ENCODE measurements at regions not wholly inside any gene's neighbourhood (a gene's known extent, or its start where the extent isn't known, plus 50 kb on each side); places are given as distances from the start of the nearest gene placed in this dataset.

- no peaks in the 10 kb centered on the region for H3K9me3 ChIP-seq (ENCODE audit: control insufficient read depth in 1 of 2, low read length in 2 of 2)
- H3K27me3 ChIP-seq (ENCODE audit: low read depth, low read length) = no peaks in the 10 kb centered on the region
- H3K4me1 ChIP-seq (ENCODE audit: control insufficient read depth in 1 of 2, insufficient read depth in 2 of 2, low read length in 2 of 2) = peaks cover 0 to 7% of the 10 kb centered on the region in 2 donors
- no peak overlapping the region for H3K27ac ChIP-seq (ENCODE audit: low read length)
- no peak overlapping the region for H3K4me3 ChIP-seq (ENCODE audit: low read depth in 1 of 2, low read length in 2 of 2)
- no peaks in the 10 kb centered on the region for H3K36me3 ChIP-seq (ENCODE audit: control insufficient read depth in 1 of 2, insufficient read depth in 2 of 2, low read length in 2 of 2)
These were observed 471.2 kb downstream of the BRD1 start for GRCh38 chr22:49356428-49356827.

GRCh38 chr22:49355211-49355920 is 472.3 kb downstream of the BRD1 start:
- Histone ChIP-seq H3K27ac (ENCODE audit: low read length) (no peak overlapping the region), H3K9me3 (ENCODE audit: control insufficient read depth in 1 of 2, low read length in 2 of 2) (no peaks in the 10 kb centered on the region), H3K4me1 (ENCODE audit: control insufficient read depth in 1 of 2, insufficient read depth in 2 of 2, low read length in 2 of 2) (peaks cover 0 to 7% of the 10 kb centered on the region in 2 donors), H3K36me3 (ENCODE audit: control insufficient read depth in 1 of 2, insufficient read depth in 2 of 2, low read length in 2 of 2) (no peaks in the 10 kb centered on the region), H3K4me3 (ENCODE audit: low read depth in 1 of 2, low read length in 2 of 2) (no peak overlapping the region), H3K27me3 (ENCODE audit: low read depth, low read length) (no peaks in the 10 kb centered on the region)

DNA sequence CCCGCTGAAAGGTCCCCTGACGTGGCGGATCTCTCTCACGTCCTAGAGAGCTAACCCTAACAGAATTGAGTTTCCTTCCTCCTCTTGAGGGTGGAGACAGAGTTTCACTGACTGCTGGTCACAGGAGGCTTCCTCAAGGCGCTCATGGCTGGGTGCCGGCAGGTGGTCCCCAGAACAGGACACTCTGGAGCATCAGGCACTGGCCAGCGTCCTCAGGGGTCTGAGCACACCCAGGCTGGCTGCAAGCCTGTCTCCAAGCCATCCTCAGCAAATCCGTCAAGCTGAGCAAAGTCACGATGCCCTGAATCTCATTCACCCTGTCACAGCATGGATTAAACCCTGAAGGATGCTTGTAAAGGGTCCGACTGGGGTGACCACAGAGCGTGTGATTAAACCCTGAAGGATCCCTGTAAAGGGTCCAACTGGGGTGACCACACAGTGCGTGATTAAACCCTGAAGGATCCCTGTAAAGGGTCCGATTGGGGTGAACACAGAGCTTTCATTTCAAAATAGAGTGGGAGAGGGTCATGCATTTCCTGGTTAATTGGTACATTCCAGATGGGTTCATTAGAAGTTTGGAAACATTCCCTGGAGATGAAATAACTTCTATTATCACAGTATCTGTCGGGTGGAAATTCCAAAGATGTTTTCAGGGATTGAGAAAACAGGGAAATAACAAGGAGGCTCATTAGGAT is 473.0 kb downstream of the BRD1 start:
- Histone ChIP-seq H3K4me3 (ENCODE audit: low read depth in 1 of 2, low read length in 2 of 2) (no peak overlapping the region), H3K27me3 (ENCODE audit: low read depth, low read length) (no peaks in the 10 kb centered on the region), H3K27ac (ENCODE audit: low read length) (no peak overlapping the region), H3K4me1 (ENCODE audit: control insufficient read depth in 1 of 2, insufficient read depth in 2 of 2, low read length in 2 of 2) (peaks cover 0 to 7% of the 10 kb centered on the region in 2 donors), H3K36me3 (ENCODE audit: control insufficient read depth in 1 of 2, insufficient read depth in 2 of 2, low read length in 2 of 2) (no peaks in the 10 kb centered on the region), H3K9me3 (ENCODE audit: control insufficient read depth in 1 of 2, low read length in 2 of 2) (no peaks in the 10 kb centered on the region)

- no peaks in the 10 kb centered on the region for H3K27me3 ChIP-seq (ENCODE audit: low read depth, low read length)
- H3K4me1 ChIP-seq (ENCODE audit: control insufficient read depth in 1 of 2, insufficient read depth in 2 of 2, low read length in 2 of 2) = peaks cover 0 to 7% of the 10 kb centered on the region in 2 donors
- no peak overlapping the region for H3K4me3 ChIP-seq (ENCODE audit: low read depth in 1 of 2, low read length in 2 of 2)
- H3K9me3 ChIP-seq (ENCODE audit: control insufficient read depth in 1 of 2, low read length in 2 of 2) = no peaks in the 10 kb centered on the region
- no peak overlapping the region for H3K27ac ChIP-seq (ENCODE audit: low read length)
- H3K36me3 ChIP-seq (ENCODE audit: control insufficient read depth in 1 of 2, insufficient read depth in 2 of 2, low read length in 2 of 2) = no peaks in the 10 kb centered on the region
These were observed 474.4 kb downstream of the BRD1 start for GRCh38 chr22:49353235-49353634.

DNA sequence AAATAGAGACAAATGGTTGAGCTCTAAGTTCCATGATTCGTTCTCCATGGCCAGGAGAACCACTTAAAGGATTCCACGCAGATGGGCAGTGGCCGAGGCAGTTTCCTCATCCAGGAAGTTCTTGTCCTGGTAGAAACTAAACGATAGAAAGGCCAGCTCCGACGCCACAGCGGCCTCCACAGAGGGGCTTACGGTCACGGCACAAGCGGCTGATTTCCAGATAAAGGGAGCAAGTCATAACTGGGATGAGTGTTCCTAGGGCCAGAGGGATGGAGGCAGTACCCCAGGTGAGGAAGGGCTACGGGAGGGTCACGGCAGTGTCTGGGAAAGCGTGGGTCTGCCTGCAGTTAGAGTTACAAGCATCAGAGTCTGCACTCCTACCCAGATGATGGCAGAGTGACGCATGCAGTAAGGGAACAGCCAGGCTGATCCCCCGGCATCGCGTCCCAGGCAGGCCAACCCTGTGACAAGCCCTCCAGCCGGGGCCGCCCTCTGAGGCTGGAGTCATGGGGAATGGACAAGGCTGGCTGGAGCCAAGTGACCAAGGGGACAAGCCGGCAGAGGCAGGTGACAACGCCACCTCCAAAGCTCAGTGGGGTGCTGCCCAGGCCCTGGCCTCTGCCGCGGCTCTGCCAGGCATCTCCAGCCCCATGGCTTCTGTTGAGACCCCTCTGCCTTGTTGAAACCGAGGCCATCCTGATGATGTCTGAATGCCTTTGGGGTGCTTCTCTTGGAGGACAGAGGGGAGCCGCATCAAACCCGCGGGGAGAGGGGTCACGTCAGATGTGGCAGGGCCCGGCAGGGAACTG is 475.1 kb downstream of the BRD1 start:
- Histone ChIP-seq H3K4me3 (ENCODE audit: low read depth in 1 of 2, low read length in 2 of 2) (no peak overlapping the region), H3K4me1 (ENCODE audit: control insufficient read depth in 1 of 2, insufficient read depth in 2 of 2, low read length in 2 of 2) (peaks cover 0 to 7% of the 10 kb centered on the region in 2 donors), H3K9me3 (ENCODE audit: control insufficient read depth in 1 of 2, low read length in 2 of 2) (no peaks in the 10 kb centered on the region), H3K27me3 (ENCODE audit: low read depth, low read length) (no peaks in the 10 kb centered on the region), H3K27ac (ENCODE audit: low read length) (no peak overlapping the region), H3K36me3 (ENCODE audit: control insufficient read depth in 1 of 2, insufficient read depth in 2 of 2, low read length in 2 of 2) (no peaks in the 10 kb centered on the region)

DNA sequence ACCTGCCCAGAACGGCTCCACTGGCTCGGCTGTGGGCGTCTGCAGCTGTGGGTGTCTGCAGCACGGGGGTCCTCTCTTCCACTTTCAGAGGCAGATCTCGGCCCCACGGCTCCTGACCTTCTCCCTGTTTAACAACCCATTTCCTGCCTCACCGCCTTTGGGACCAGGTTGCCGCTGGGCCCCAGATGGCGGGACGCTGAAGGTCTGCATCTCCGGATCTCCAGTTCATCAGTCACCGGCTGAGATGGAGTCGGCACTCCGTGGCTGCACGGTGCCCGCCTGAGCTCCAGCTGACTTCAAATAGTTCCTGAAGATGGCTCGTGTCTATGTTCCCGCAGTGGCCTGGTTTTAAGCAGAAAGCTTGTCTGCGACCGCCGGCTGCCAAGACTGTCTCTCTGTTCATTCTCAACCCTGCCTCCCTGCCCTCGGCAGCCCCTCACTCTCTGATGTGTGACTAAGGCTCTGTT is 475.9 kb downstream of the BRD1 start:
- Histone ChIP-seq H3K27me3 (ENCODE audit: low read depth, low read length) (no peaks in the 10 kb centered on the region), H3K27ac (ENCODE audit: low read length) (no peak overlapping the region), H3K4me1 (ENCODE audit: control insufficient read depth in 1 of 2, insufficient read depth in 2 of 2, low read length in 2 of 2) (peaks cover 0 to 7% of the 10 kb centered on the region in 2 donors), H3K9me3 (ENCODE audit: control insufficient read depth in 1 of 2, low read length in 2 of 2) (no peaks in the 10 kb centered on the region), H3K36me3 (ENCODE audit: control insufficient read depth in 1 of 2, insufficient read depth in 2 of 2, low read length in 2 of 2) (no peaks in the 10 kb centered on the region), H3K4me3 (ENCODE audit: low read depth in 1 of 2, low read length in 2 of 2) (no peak overlapping the region)

- H3K36me3 ChIP-seq (ENCODE audit: control insufficient read depth in 1 of 2, insufficient read depth in 2 of 2, low read length in 2 of 2) = no peaks in the 10 kb centered on the region
- H3K9me3 ChIP-seq (ENCODE audit: control insufficient read depth in 1 of 2, low read length in 2 of 2) = no peaks in the 10 kb centered on the region
- no peak overlapping the region for H3K4me3 ChIP-seq (ENCODE audit: low read depth in 1 of 2, low read length in 2 of 2)
- peaks cover 4% of the 10 kb centered on the region for H3K27me3 ChIP-seq (ENCODE audit: low read depth, low read length)
- no peak overlapping the region for H3K27ac ChIP-seq (ENCODE audit: low read length)
- H3K4me1 ChIP-seq (ENCODE audit: control insufficient read depth in 1 of 2, insufficient read depth in 2 of 2, low read length in 2 of 2) = peaks cover 0 to 7% of the 10 kb centered on the region in 2 donors
These were observed 477.1 kb downstream of the BRD1 start for GRCh38 chr22:49350441-49351121.

GRCh38 chr22:49349841-49350381 is 477.8 kb downstream of the BRD1 start:
- Histone ChIP-seq H3K4me1 (ENCODE audit: control insufficient read depth in 1 of 2, insufficient read depth in 2 of 2, low read length in 2 of 2) (peaks cover 0 to 7% of the 10 kb centered on the region in 2 donors), H3K27ac (ENCODE audit: low read length) (no peak overlapping the region), H3K4me3 (ENCODE audit: low read depth in 1 of 2, low read length in 2 of 2) (no peak overlapping the region), H3K9me3 (ENCODE audit: control insufficient read depth in 1 of 2, low read length in 2 of 2) (no peaks in the 10 kb centered on the region), H3K27me3 (ENCODE audit: low read depth, low read length) (peaks cover 4% of the 10 kb centered on the region), H3K36me3 (ENCODE audit: control insufficient read depth in 1 of 2, insufficient read depth in 2 of 2, low read length in 2 of 2) (no peaks in the 10 kb centered on the region)

- Histone ChIP-seq H3K27ac (ENCODE audit: low read length) (no peak overlapping the region), H3K27me3 (ENCODE audit: low read depth, low read length) (peaks cover 4% of the 10 kb centered on the region), H3K36me3 (ENCODE audit: control insufficient read depth in 1 of 2, insufficient read depth in 2 of 2, low read length in 2 of 2) (no peaks in the 10 kb centered on the region), H3K4me3 (ENCODE audit: low read depth in 1 of 2, low read length in 2 of 2) (no peak overlapping the region), H3K9me3 (ENCODE audit: control insufficient read depth in 1 of 2, low read length in 2 of 2) (no peaks in the 10 kb centered on the region), H3K4me1 (ENCODE audit: control insufficient read depth in 1 of 2, insufficient read depth in 2 of 2, low read length in 2 of 2) (peaks cover 0 to 7% of the 10 kb centered on the region in 2 donors)
These were observed 478.4 kb downstream of the BRD1 start for GRCh38 chr22:49349181-49349835.

DNA sequence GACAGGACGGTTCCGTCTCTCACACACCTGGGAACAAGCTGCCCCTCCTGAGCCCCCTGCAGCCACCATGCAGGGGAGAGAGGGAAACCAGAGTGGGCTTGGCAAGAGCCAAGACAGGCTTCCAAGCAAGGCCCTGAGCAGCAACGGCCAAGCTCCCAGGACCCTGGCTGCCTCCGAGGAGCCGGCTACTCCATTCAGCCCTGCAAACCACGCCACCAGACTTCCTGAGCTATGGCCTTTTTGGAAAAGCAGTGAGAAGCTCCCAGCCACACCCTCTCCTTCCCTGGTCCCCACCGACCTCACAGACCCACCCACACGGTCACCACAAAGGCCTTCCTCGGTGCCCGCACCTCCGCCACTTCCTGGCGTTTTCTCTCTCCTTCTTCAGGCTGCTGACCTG is 479.0 kb downstream of the BRD1 start:
- H3K27me3 ChIP-seq (ENCODE audit: low read depth, low read length) = peaks cover 4% of the 10 kb centered on the region
- no peaks in the 10 kb centered on the region for H3K36me3 ChIP-seq (ENCODE audit: control insufficient read depth in 1 of 2, insufficient read depth in 2 of 2, low read length in 2 of 2)
- no peak overlapping the region for H3K4me3 ChIP-seq (ENCODE audit: low read depth in 1 of 2, low read length in 2 of 2)
- H3K27ac ChIP-seq (ENCODE audit: low read length) = no peak overlapping the region
- peaks cover 0 to 7% of the 10 kb centered on the region in 2 donors for H3K4me1 ChIP-seq (ENCODE audit: control insufficient read depth in 1 of 2, insufficient read depth in 2 of 2, low read length in 2 of 2)
- H3K9me3 ChIP-seq (ENCODE audit: control insufficient read depth in 1 of 2, low read length in 2 of 2) = no peaks in the 10 kb centered on the region

Data from muscle layer of duodenum (tissue), 2 donors.